ENCODE measurements at regions not wholly inside any gene's neighbourhood (a gene's known extent, or its start where the extent isn't known, plus 50 kb on each side); places are given as distances from the start of the nearest gene placed in this dataset.

GRCh38 chr6:170165471-170166117, 125.3 kb downstream of the DLL1 start:
- no peak for TF ChIP-seq CTCF (IDR thresholded peaks at IDR 0.05)
- no peak for TF ChIP-seq EP300 (IDR thresholded peaks at IDR 0.05)
- no peak for TF ChIP-seq POLR2A (IDR thresholded peaks at IDR 0.05)
- TF ChIP-seq POLR2AphosphoS5 (IDR thresholded peaks at IDR 0.05): no peak

Measured in upper lobe of left lung (tissue), 4 donors.